Endothelial cell of umbilical vein (primary cell): ENCODE measurements at regions not wholly inside any gene's neighbourhood (a gene's known extent, or its start where the extent isn't known, plus 50 kb on each side); places are given as distances from the start of the nearest gene placed in this dataset.

Experiments used
- CTCF ChIP-seq, 2 donors: IDR thresholded peaks; 1 replicate in 1 of 2; 2 replicates in 1 of 2; pipeline ENCODE4 v1.5.1; 2011; ENCODE audit warnings: low read length in 2 of 2, mild to moderate bottlenecking in 2 of 2, moderate library complexity in 2 of 2, control low read depth in 1 of 2, inconsistent platforms in 1 of 2, low read depth in 1 of 2; ENCODE audit not compliant: insufficient read depth in 1 of 2; ENCODE audit errors: extremely low read depth in 1 of 2
- EZH2 ChIP-seq: IDR thresholded peaks from 2 replicates; pipeline ENCODE4 v1.6.1; 2012; ENCODE audit warnings: borderline replicate concordance, low read depth, mild to moderate bottlenecking, moderate library complexity, low read length, inconsistent platforms; ENCODE audit not compliant: severe bottlenecking
- JUN ChIP-seq: IDR thresholded peaks from 2 replicates; pipeline ENCODE4 v1.6.1; 2011; ENCODE audit warnings: borderline replicate concordance, low read depth; ENCODE audit not compliant: insufficient read length, insufficient read depth
- MAX ChIP-seq: IDR thresholded peaks from 2 replicates; pipeline ENCODE4 v1.6.1; 2011; ENCODE audit not compliant: insufficient read depth, insufficient read length
- MYC ChIP-seq: IDR thresholded peaks from one replicate; pipeline ENCODE4 v1.6.1; 2011; ENCODE audit warnings: mild to moderate bottlenecking, low read depth, low read length
- POLR2A ChIP-seq: IDR thresholded peaks from 2 replicates; pipeline ENCODE4 v1.6.1; 2012; ENCODE audit warnings: low read depth, mild to moderate bottlenecking, control low read depth, low read length
- POLR2AphosphoS5 ChIP-seq: IDR thresholded peaks from 2 replicates; pipeline ENCODE4 v1.6.1; 2012; ENCODE audit warnings: low read depth, mild to moderate bottlenecking, control low read depth, low read length, moderate library complexity; ENCODE audit not compliant: insufficient read depth

- TF ChIP-seq EZH2 (no peak), CTCF (IDR thresholded peaks at IDR 0.05; ENCODE audit: extremely low read depth in 1 of 2, insufficient read depth in 1 of 2, low read depth in 1 of 2, low read length in 2 of 2) (no peak), POLR2A (no peak), MAX (no peak), POLR2AphosphoS5 (no peak), JUN (no peak), MYC (no peak)
These were observed 787.2 kb downstream of the METTL4 start for GRCh38 chr18:1784113-1784512.
